ENCODE measurements at regions not wholly inside any gene's neighbourhood (a gene's known extent, or its start where the extent isn't known, plus 50 kb on each side); places are given as distances from the start of the nearest gene placed in this dataset.

- TF ChIP-seq VEZF1 (CRISPR knock-in tag; IDR thresholded peaks at IDR 0.05) (no peak), FOXK1 (CRISPR knock-in tag; IDR thresholded peaks at IDR 0.05; ENCODE audit: borderline replicate concordance) (no peak), ERF (CRISPR knock-in tag; IDR thresholded peaks at IDR 0.05) (no peak), KAT7 (CRISPR knock-in tag; IDR thresholded peaks at IDR 0.05; ENCODE audit: borderline replicate concordance) (no peak)
Measured at GRCh38 chr2:221704442-221704841, 132.3 kb upstream of the EPHA4 start (continued).

DNA sequence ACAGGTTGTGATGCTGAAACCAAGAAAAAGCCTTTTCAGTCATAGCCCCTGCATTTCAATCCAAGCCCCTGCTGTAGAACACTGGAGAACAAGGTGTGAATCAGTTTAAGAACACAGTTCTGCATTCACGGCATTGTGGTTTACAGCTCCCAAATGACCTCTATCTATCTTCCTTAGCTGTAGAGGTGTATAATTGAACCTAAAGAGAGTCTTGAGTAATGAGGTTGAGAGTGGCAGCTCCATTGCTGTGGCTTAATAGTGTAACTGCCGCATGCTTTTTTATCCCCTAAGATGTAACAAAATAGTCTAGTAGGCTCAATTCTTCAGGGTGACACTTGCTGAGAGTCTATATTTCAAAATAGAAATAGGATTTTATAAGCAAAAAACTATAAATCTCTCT lies 121.3 kb upstream of the EPHA4 start:
- no peaks in the 10 kb centered on the region for H3K36me3 ChIP-seq (ENCODE audit: control insufficient read depth, insufficient read depth, low read length)
- no peak overlapping the region for H3K9ac ChIP-seq (ENCODE audit: insufficient read depth in 1 of 2, low read depth in 2 of 2, low read length in 2 of 2)
- CTCF ChIA-PET (ENCODE audit: low intra/inter-chr PET ratio): no interaction called here
- H3K9me3 ChIP-seq (replicated peaks; ENCODE audit: control insufficient read depth, insufficient read depth, low read depth, low read length): no peaks in the 10 kb centered on the region
- FAIRE-seq: no peak
- H4K20me1 ChIP-seq (replicated peaks; ENCODE audit: control insufficient read depth, insufficient read depth, low read length): no peaks in the 10 kb centered on the region
- in situ Hi-C loops (cut with MboI) (no loop called here), intact Hi-C loops (cut with micrococcal nuclease) (no loop called here)
- no TSS peak for BruUV-seq (replicated peaks)
- H3K27me3 ChIP-seq (ENCODE audit: control insufficient read depth in 2 of 2, insufficient read depth in 2 of 2, low read length in 2 of 2): no peaks in the 10 kb centered on the region
- no peak for ATAC-seq
- H3K27ac ChIP-seq (ENCODE audit: extremely low read depth, low read depth, low read length): no peak overlapping the region
- POLR2A ChIA-PET: no interaction called here
- H3K4me2 ChIP-seq (ENCODE audit: insufficient read depth, low read length): no peak overlapping the region
- no peak overlapping the region for H3K4me3 ChIP-seq
- H3K4me1 ChIP-seq (replicated peaks in 1 of 2; ENCODE audit: control insufficient read depth in 2 of 2, insufficient read depth in 2 of 2, low read length in 2 of 2): no peaks in the 10 kb centered on the region
- no peaks in the 10 kb centered on the region for H3K79me2 ChIP-seq (ENCODE audit: control insufficient read depth, insufficient read depth, low read length)
- DNase-seq (ENCODE audit: extremely low read depth in 1 of 4, low spot score in 3 of 4): no peak
- H3K9me1 ChIP-seq (ENCODE audit: control insufficient read depth, insufficient read depth, low read length): no peaks in the 10 kb centered on the region
- H2AFZ ChIP-seq (ENCODE audit: low read depth, low read length): no peak overlapping the region
- 21% methylated on average over 2 of the region's 2 CpGs for WGBS (ENCODE audit: insufficient coverage, low coverage, missing lambda C conversion rate)
- TF ChIP-seq ID3 (CRISPR knock-in tag; IDR thresholded peaks at IDR 0.05): no peak
- no peak for TF ChIP-seq ID3 (tag; IDR thresholded peaks at IDR 0.05)
- TF ChIP-seq ZNF146 (CRISPR knock-in tag; IDR thresholded peaks at IDR 0.05; ENCODE audit: unreplicated experiment): no peak
- no peak for TF ChIP-seq ZNF609 (CRISPR knock-in tag; IDR thresholded peaks at IDR 0.05; ENCODE audit: borderline replicate concordance)
- no peak for TF ChIP-seq ZNF408 (CRISPR knock-in tag; IDR thresholded peaks at IDR 0.05; ENCODE audit: low read depth)
- TF ChIP-seq HDAC3 (IDR thresholded peaks at IDR 0.05; ENCODE audit: borderline replicate concordance, partially characterized antibody): no peak
- no peak for TF ChIP-seq ZNF316 (IDR thresholded peaks at IDR 0.05)
- TF ChIP-seq COPS2 (conservative IDR thresholded peaks at IDR 0.05): no peak
- no peak for TF ChIP-seq FOXP4 (CRISPR knock-in tag; IDR thresholded peaks at IDR 0.05; ENCODE audit: borderline replicate concordance)

Measured in K562 (cell line).